ENCODE measurements at regions not wholly inside any gene's neighbourhood (a gene's known extent, or its start where the extent isn't known, plus 50 kb on each side); places are given as distances from the start of the nearest gene placed in this dataset.
"Not testable (repeated sequence)": the region's sequence is repeated elsewhere in the genome, so short reads cannot be mapped to it uniquely, and the experiment has no call there.

DNA sequence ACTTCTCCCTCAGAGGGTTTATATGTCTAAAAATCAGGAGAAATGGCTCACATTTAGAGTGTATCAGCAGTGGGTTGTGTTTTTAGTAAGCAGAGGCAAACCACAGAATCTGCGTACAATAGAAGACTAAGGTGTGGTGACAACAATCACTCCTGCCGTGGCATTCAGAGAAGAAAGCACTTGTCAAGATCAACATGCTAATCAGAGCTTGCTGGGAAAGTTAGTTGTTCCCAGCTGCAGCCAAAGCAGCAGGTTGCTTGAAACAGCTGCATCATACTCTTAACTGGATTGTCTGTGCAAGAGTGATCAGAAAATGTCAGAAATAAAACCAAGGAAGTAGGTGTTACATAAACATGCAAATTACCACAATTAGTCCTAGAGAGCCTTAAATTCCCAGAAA, 616.4 kb downstream of the CDH8 start:
- DNase-seq (ENCODE audit: low read depth in 1 of 2, low spot score in 1 of 2) (no peak), ATAC-seq (no peak), FAIRE-seq (no peak)
- no peak overlapping the region for H3K4me3 ChIP-seq
- ChIA-PET POLR2A (no interaction called here), CTCF (no interaction called here)
- H3K9me3 ChIP-seq, result no peaks in the 10 kb centered on the region
- H3K27ac ChIP-seq, result no peak overlapping the region
- TF ChIP-seq POLR2A (IDR thresholded peaks at IDR 0.05; ENCODE audit: low read length) (no peak), CHD4 (IDR thresholded peaks at IDR 0.05; ENCODE audit: borderline replicate concordance) (no peak), RFX5 (IDR thresholded peaks at IDR 0.05) (no peak), CHD2 (IDR thresholded peaks at IDR 0.05; ENCODE audit: low read length, partially characterized antibody) (no peak), SMC3 (IDR thresholded peaks at IDR 0.05) (no peak), SREBF2 (IDR thresholded peaks at IDR 0.05) (no peak), ZNF302 (CRISPR knock-in tag; IDR thresholded peaks at IDR 0.05) (no peak), MAFK (IDR thresholded peaks at IDR 0.05; ENCODE audit: partially characterized antibody) (no peak), EHF (CRISPR knock-in tag; IDR thresholded peaks at IDR 0.05) (no peak), POLR2AphosphoS2 (conservative IDR thresholded peaks at IDR 0.05; ENCODE audit: low read length) (no peak), GATA3 (IDR thresholded peaks at IDR 0.05; ENCODE audit: borderline replicate concordance) (no peak), TP53 (CRISPR knock-in tag; IDR thresholded peaks at IDR 0.05) (no peak)
- TF ChIP-seq, protein P1, sequence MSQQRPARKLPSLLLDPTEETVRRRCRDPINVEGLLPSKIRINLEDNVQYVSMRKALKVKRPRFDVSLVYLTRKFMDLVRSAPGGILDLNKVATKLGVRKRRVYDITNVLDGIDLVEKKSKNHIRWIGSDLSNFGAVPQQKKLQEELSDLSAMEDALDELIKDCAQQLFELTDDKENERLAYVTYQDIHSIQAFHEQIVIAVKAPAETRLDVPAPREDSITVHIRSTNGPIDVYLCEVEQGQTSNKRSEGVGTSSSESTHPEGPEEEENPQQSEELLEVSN (IDR thresholded peaks at IDR 0.05; ENCODE audit: borderline replicate concordance, low read depth), result no peak
- no peak overlapping the region for H3K4me2 ChIP-seq
- no peaks in the 10 kb centered on the region for H3K4me1 ChIP-seq
- WGBS (ENCODE audit: missing lambda C conversion rate), result 25% methylated on average over 2 of the region's 2 CpGs

- H3K4me2 ChIP-seq; H3K9me3 ChIP-seq; FAIRE-seq; CTCF ChIA-PET; DNase-seq (ENCODE audit: low read depth in 1 of 2, low spot score in 1 of 2); H3K4me3 ChIP-seq; H3K27ac ChIP-seq; H3K4me1 ChIP-seq; POLR2A ChIA-PET; ATAC-seq: not testable (repeated sequence)
These were observed 617.4 kb downstream of the CDH8 start for GRCh38 chr16:61418802-61419201.

GRCh38 chr16:61415126-61415525, 621.1 kb downstream of the CDH8 start:
- Histone ChIP-seq H3K9me3 (no peaks in the 10 kb centered on the region), H3K27ac (no peak overlapping the region), H3K4me2 (no peak overlapping the region), H3K4me3 (no peak overlapping the region), H3K4me1 (no peaks in the 10 kb centered on the region)
- DNase-seq (ENCODE audit: low read depth in 1 of 2, low spot score in 1 of 2) (no peak), FAIRE-seq (no peak), ATAC-seq (no peak)
- TF ChIP-seq HDAC2 (IDR thresholded peaks at IDR 0.05) (no peak), RNF2 (IDR thresholded peaks at IDR 0.05; ENCODE audit: borderline replicate concordance, low read depth) (no peak), PHF8 (IDR thresholded peaks at IDR 0.05; ENCODE audit: borderline replicate concordance, low read depth) (no peak), MAX (IDR thresholded peaks at IDR 0.05) (no peak), HEYL (CRISPR knock-in tag; IDR thresholded peaks at IDR 0.05) (no peak), SREBF2 (IDR thresholded peaks at IDR 0.05) (no peak), FOSB (CRISPR knock-in tag; IDR thresholded peaks at IDR 0.05) (no peak), ZSCAN20 (CRISPR knock-in tag; IDR thresholded peaks at IDR 0.05) (no peak), MYC (IDR thresholded peaks at IDR 0.05; ENCODE audit: borderline replicate concordance, low read length) (no peak), MAZ (IDR thresholded peaks at IDR 0.05; ENCODE audit: borderline replicate concordance, low read depth, low read length) (no peak), CBX2 (IDR thresholded peaks at IDR 0.05; ENCODE audit: borderline replicate concordance, low read depth) (no peak), KDM1A (IDR thresholded peaks at IDR 0.05; ENCODE audit: low read depth) (no peak)
- TF ChIP-seq, protein P2, sequence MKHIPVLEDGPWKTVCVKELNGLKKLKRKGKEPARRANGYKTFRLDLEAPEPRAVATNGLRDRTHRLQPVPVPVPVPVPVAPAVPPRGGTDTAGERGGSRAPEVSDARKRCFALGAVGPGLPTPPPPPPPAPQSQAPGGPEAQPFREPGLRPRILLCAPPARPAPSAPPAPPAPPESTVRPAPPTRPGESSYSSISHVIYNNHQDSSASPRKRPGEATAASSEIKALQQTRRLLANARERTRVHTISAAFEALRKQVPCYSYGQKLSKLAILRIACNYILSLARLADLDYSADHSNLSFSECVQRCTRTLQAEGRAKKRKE (CRISPR knock-in tag; IDR thresholded peaks at IDR 0.05; ENCODE audit: low read depth), result no peak
- ChIA-PET CTCF (no interaction called here), POLR2A (no interaction called here)
- 10% methylated on average over 3 of the region's 3 CpGs for WGBS (ENCODE audit: missing lambda C conversion rate)
